Stimulated activated CD4-positive, alpha-beta T cell treated with anti-CD3 and anti-CD28 coated beads, Interleukin-1b, Interleukin-23, amount 100 ng/mL, for 4 hours (primary cell): ENCODE measurements at regions not wholly inside any gene's neighbourhood (a gene's known extent, or its start where the extent isn't known, plus 50 kb on each side); places are given as distances from the start of the nearest gene placed in this dataset.
"Not testable (repeated sequence)": the region's sequence is repeated elsewhere in the genome, so short reads cannot be mapped to it uniquely, and the experiment has no call there.

Experiments used
- DNase-seq, 2 donors: peaks; one replicate each; pipeline ENCODE4 v3.0.0-alpha.2; 2020; ENCODE audit warnings: low read depth in 2 of 2

GRCh38 chr3:38966811-38967692 lies 84.7 kb downstream of the SCN11A start:
- DNase-seq = no peak

- no peak for DNase-seq
Observed at GRCh38 chr3:38964646-38965045, 87.1 kb downstream of the SCN11A start.

DNA sequence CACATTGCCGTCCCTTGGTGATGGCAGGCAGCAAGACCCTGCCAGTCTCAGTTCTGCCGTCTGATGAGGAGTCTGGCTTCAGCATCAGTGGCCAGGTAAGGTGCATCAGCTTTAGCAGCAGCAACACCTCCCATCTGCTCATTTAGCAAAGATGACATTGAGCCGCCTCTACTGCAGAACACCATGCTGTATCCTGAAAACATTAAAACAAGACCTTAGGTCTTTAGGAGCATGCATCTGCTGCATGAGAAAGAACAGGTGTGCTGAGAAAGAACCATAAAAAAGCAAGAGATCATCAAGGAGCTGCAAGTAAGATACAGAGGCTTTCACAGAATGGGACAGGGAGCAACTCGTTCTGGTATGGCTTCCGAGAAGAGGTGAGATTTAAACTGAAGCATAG lies 87.5 kb downstream of the SCN11A start:
- no peak for DNase-seq

GRCh38 chr3:38960953-38961622 lies 90.7 kb downstream of the SCN11A start:
- peak in 1 of 2 donors; percentile 5 for DNase-seq

DNA sequence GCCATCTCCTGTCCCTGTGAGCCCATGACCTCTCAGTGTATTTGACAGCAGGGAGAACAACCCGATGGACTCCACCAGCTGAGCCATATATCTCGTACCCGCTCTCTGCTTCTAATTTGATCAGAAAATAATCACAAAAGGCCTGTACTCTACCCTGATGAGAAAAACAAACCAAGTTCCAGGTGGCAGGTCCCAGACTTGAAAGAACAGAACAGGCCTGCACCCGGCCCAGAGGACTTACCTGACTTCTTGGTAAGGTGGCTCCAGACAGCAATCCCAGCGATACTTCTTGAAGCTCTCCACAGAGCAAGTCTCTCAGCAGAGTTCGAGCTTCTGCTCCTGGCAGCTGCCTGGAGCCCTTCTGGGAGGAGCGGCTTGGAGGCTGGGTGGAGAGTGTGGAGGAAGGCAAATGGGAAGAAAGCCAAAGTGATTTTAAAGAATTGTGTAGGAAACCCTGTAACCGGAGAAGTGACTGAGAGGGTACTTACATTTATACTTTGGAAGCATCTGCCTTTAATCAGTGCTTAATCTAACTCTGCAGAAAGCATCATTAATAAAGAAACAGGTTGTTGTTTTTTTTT lies 91.6 kb downstream of the SCN11A start:
- no peak for DNase-seq

GRCh38 chr3:38958026-38958720 lies 93.6 kb downstream of the SCN11A start:
- DNase-seq = no peak

DNA sequence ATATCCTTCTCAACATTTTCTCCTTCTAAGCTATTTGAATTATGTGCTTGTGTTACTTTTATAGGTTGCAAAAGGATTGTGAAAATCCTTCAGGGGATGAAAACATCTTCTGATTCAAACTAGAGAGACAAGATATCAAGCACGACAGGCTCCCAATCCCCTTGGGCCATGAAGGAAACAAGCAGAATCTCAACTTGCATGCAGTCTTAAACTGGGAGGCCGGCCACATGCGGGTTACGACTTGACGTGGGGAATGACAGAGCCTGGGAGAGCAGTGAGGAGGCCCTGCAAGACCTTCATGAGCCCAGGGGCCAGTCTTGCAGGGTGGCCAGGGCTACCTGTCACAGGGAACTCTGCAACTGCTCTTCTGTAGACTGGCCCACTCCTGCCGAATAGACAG lies 94.4 kb downstream of the SCN11A start:
- DNase-seq = no peak

- no peak for DNase-seq
Observed at GRCh38 chr3:38952721-38953120, 99.0 kb downstream of the SCN11A start.

- not testable (repeated sequence) for DNase-seq
Observed at GRCh38 chr3:38951167-38951566, 100.6 kb downstream of the SCN11A start.

DNA sequence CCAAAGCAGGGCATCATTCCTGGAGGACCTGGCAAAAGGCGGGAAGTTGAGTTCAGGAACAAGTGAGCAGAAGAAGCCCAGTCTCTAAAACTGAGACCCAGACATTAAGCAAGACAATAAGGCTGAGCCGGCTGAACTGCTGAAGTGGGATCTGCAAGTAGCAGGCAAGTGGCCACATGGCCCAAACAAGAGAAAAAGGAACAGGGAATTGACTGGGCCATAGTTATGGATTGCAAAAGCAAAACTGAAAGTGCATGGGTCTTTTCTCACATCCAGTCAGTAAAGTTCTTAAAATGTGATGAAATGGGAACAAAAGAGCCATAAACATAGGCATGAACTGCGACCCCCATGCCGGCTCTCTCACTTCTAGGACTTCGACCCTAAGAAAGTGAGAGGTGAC lies 101.2 kb downstream of the SCN11A start:
- no peak for DNase-seq

DNA sequence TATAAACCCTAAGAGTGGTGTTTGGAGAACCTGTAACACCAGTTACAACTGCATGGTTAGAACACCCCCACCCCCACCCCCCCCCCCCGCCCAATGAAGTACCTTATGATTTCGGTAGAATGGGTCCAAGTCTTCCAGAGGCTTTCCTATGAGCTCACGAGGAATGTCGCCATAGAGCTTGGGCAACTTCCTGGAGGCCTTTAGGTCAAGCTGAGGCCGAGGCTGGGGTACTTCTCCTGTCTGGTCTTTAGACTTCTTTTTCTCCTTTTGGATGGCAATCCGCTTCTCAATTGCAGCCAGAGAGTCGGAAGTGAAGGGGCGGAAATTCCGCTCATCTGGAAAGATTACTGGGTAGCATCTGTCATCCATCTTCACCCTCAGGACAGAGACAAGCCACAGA lies 101.8 kb downstream of the SCN11A start:
- no peak for DNase-seq

- no peak for DNase-seq
Observed at GRCh38 chr3:38940394-38940793, 111.3 kb downstream of the SCN11A start.

- no peak for DNase-seq
Observed at GRCh38 chr3:38925351-38925750, 109.3 kb upstream of the SCN10A start.

DNA sequence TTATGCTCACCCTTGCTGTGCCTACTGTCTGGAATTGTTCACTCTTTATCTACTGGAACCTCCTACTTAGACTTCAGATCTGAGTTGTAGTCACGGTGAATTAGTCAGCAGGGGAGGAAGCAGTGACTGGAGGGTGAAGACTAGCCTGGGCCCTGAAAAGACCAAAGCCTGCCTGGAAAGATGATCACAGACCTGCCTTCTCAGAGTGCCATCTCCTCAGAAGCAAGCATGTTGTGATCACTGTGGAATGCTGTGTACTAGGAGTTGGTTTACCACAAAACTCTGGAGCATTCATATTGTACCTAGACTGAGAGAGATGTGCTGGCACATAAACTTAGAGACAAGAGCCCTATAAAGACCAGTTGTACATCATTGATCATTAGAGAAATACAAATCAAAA lies 100.7 kb upstream of the SCN10A start:
- DNase-seq = no peak

DNA sequence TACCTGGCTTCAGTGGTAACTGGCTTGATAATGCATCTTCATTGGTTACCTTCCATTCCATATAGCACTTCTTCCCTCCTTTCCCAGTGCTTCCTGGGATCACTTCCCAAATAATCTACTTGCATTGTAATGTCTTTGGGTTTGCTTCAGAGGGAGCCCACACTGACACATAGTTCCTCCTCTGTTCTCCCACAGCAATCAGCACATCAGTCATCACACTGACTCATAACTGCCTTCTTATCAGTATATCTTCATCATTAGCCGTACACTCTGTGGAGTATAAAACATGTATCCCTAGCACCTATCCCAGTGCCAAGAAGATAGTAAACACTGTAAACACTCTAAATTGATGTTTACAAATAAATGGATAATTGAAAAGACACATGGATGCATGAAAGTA lies 91.4 kb upstream of the SCN10A start:
- no peak for DNase-seq

GRCh38 chr3:38890426-38890825 lies 74.4 kb upstream of the SCN10A start:
- DNase-seq = no peak

- no peak for DNase-seq
Observed at GRCh38 chr3:38878646-38879045, 62.6 kb upstream of the SCN10A start.
